ENCODE measurements at regions not wholly inside any gene's neighbourhood (a gene's known extent, or its start where the extent isn't known, plus 50 kb on each side); places are given as distances from the start of the nearest gene placed in this dataset.

DNA sequence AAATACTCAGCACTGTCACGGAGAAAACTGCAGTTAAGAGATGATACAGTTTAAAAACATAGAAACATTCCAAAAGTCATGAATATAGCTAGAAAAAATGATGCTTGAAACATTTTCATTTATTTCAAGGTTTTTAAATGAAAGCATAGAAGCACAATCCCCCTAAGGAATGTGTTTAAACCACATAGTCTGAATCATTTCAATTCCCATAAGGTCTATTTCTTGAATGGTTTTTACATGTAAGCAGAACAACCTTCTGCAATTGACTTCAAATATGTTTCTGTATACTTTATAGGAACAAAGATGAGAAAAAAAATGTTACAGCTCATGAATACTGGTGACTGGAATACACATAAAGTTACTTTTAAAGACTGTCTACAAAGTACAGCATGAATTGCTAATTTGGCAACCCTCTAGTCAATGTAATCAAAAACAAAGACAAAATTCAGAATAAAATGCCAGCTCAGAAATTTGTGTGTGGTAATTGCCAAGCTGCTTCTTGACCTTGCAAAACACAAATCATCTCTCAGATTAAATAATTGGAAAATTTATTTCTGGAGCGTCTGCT is 886.4 kb upstream of the ADGRL3 start:
- DNase-seq (ENCODE audit: low read depth) = no peak
- no peak overlapping the region for H3K4me3 ChIP-seq (ENCODE audit: low read depth, low read length)
- no peak for TF ChIP-seq CTCF (IDR thresholded peaks at IDR 0.05; ENCODE audit: insufficient read depth, low read depth, low read length)

DNA sequence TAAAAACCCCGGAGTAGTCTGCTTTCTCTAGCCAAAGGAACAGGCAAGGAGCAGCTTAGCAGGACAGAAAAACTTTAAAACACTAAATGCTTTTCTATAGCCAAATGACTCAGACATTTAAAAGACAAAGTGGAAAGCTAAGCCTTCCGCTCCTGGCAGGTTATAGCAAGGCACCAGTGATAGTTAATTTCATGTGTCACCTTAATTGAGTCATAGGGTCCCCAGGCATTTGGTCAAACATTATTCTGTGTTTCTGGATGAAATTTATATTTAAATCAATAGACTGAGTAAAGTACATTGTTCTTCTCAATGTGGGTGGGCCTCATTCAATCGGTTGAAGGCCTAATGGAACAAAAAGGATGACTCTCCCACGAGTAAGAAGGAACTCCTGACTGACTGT is 885.7 kb upstream of the ADGRL3 start:
- no peak for DNase-seq (ENCODE audit: low read depth)
- TF ChIP-seq CTCF (IDR thresholded peaks at IDR 0.05; ENCODE audit: insufficient read depth, low read depth, low read length) = no peak

DNA sequence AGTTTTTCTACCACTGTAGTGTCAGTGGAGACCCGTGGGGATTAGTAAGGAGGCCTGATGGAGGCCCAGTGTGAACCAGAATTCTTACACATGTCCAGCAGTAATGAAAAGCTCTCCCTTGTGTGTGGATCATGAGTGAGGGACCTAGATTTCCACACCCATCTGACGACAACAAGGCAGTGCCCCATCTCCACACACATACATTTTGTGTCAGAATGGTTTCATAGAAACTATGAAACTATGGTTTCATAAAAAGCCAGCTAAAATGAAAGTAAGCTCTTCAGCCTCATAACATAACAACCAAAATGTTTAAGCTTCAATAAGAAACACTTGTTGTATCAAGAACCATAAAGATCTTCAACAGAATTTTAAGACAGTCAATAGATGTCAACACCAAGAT is 884.5 kb upstream of the ADGRL3 start:
- no peak overlapping the region for H3K4me3 ChIP-seq (ENCODE audit: low read depth, low read length)
- TF ChIP-seq CTCF (IDR thresholded peaks at IDR 0.05; ENCODE audit: insufficient read depth, low read depth, low read length) = no peak
- DNase-seq (ENCODE audit: low read depth) = no peak

More for the DNA sequence above, 885.7 kb upstream of the ADGRL3 start:
- H3K4me3 ChIP-seq (ENCODE audit: low read depth, low read length) = no peak overlapping the region

- no peak overlapping the region for H3K4me3 ChIP-seq (ENCODE audit: low read depth, low read length)
- TF ChIP-seq CTCF (IDR thresholded peaks at IDR 0.05; ENCODE audit: insufficient read depth, low read depth, low read length) = no peak
- no peak for DNase-seq (ENCODE audit: low read depth)
Measured at GRCh38 chr4:60326735-60327134, 873.4 kb upstream of the ADGRL3 start.

GRCh38 chr4:60327651-60328050 is 872.5 kb upstream of the ADGRL3 start:
- no peak for DNase-seq (ENCODE audit: low read depth)
- no peak overlapping the region for H3K4me3 ChIP-seq (ENCODE audit: low read depth, low read length)
- no peak for TF ChIP-seq CTCF (IDR thresholded peaks at IDR 0.05; ENCODE audit: insufficient read depth, low read depth, low read length)

- no peak for DNase-seq (ENCODE audit: low read depth)
- H3K4me3 ChIP-seq (ENCODE audit: low read depth, low read length) = no peak overlapping the region
- no peak for TF ChIP-seq CTCF (IDR thresholded peaks at IDR 0.05; ENCODE audit: insufficient read depth, low read depth, low read length)
Measured at GRCh38 chr4:60344908-60345307, 855.2 kb upstream of the ADGRL3 start.

DNA sequence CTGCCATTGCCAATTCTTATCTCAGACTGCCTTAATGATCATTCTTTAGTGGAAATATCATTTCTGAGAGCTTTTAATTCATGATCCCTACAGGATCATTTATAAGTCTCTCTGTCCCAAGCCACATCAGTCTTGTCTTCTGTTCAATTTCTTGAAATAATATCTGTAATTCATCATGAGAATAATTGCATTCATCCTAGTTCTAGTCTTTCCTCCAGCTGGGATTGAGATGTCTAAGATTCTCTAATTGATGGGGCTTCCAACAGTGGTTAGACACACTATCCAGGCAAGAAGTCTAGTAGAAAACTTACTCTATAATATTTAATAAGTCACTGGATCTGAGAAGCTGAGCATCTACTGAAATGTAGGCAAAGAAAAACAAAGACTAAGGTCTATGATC is 854.7 kb upstream of the ADGRL3 start:
- H3K4me3 ChIP-seq (ENCODE audit: low read depth, low read length) = no peak overlapping the region
- no peak for TF ChIP-seq CTCF (IDR thresholded peaks at IDR 0.05; ENCODE audit: insufficient read depth, low read depth, low read length)
- no peak for DNase-seq (ENCODE audit: low read depth)

Data from fibroblast of villous mesenchyme (primary cell).